Colonic mucosa (tissue), 4 donors: ENCODE measurements at regions not wholly inside any gene's neighbourhood (a gene's known extent, or its start where the extent isn't known, plus 50 kb on each side); places are given as distances from the start of the nearest gene placed in this dataset.

Experiments used
- DNase-seq: peaks from one replicate; pipeline ENCODE4 v3.0.0-alpha.2; 2020
- H3K27ac ChIP-seq: fragments of 200-600 bp; one replicate; pipeline ENCODE4 v1.8.0; 2021
- H3K27me3 ChIP-seq: fragments of 200-600 bp; one replicate; pipeline ENCODE4 v1.8.0; 2021
- H3K36me3 ChIP-seq: fragments of 200-600 bp; one replicate; pipeline ENCODE4 v1.8.0; 2021
- H3K4me1 ChIP-seq: fragments of 200-600 bp; one replicate; pipeline ENCODE4 v1.8.0; 2021; ENCODE audit warnings: mild to moderate bottlenecking
- H3K4me3 ChIP-seq: fragments of 200-600 bp; one replicate; pipeline ENCODE4 v1.8.0; 2021
- H3K9ac ChIP-seq, 2 donors: one replicate each; pipeline ENCODE4 v1.7.0; 2013; ENCODE audit warnings: control low read depth in 2 of 2, low read depth in 2 of 2, low read length in 2 of 2
- H3K9me3 ChIP-seq: fragments of 200-600 bp; one replicate; pipeline ENCODE4 v1.8.0; 2021
- intact Hi-C: fragments of 100-400 bp; cut with DNase I; formaldehyde crosslinking; loops from one replicate; pipeline ENCODE4 v1.14.1; 2022
- TF ChIP-seq, protein P1 (sequence below): fragments of 200-600 bp; IDR thresholded peaks from one replicate; pipeline ENCODE4 v1.8.0; 2022; ENCODE audit warnings: antibody characterized with exemption, mild to moderate bottlenecking
- donor health status: healthy.
- donor health status: DM: no; HTN: no; CAD: no.
- donor health status: DM: no; HTN: no; CAD: no.

GRCh38 chr16:48836067-48836466, 226.1 kb upstream of the N4BP1 start:
- H3K9me3 ChIP-seq: no peaks in the 10 kb centered on the region
- H3K9ac ChIP-seq: no peak overlapping the region
- DNase-seq: no peak
- H3K27ac ChIP-seq: no peak overlapping the region
- H3K4me3 ChIP-seq: no peak overlapping the region
- intact Hi-C loops: no loop called here
- H3K36me3 ChIP-seq: no peaks in the 10 kb centered on the region
- no peaks in the 10 kb centered on the region for H3K27me3 ChIP-seq
- TF ChIP-seq, protein P1, sequence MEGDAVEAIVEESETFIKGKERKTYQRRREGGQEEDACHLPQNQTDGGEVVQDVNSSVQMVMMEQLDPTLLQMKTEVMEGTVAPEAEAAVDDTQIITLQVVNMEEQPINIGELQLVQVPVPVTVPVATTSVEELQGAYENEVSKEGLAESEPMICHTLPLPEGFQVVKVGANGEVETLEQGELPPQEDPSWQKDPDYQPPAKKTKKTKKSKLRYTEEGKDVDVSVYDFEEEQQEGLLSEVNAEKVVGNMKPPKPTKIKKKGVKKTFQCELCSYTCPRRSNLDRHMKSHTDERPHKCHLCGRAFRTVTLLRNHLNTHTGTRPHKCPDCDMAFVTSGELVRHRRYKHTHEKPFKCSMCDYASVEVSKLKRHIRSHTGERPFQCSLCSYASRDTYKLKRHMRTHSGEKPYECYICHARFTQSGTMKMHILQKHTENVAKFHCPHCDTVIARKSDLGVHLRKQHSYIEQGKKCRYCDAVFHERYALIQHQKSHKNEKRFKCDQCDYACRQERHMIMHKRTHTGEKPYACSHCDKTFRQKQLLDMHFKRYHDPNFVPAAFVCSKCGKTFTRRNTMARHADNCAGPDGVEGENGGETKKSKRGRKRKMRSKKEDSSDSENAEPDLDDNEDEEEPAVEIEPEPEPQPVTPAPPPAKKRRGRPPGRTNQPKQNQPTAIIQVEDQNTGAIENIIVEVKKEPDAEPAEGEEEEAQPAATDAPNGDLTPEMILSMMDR: no peak
- H3K4me1 ChIP-seq: no peaks in the 10 kb centered on the region

GRCh38 chr16:48834576-48834975, 224.6 kb upstream of the N4BP1 start:
- Histone ChIP-seq H3K4me3 (no peak overlapping the region), H3K36me3 (no peaks in the 10 kb centered on the region), H3K9ac (no peak overlapping the region), H3K9me3 (no peaks in the 10 kb centered on the region), H3K4me1 (no peaks in the 10 kb centered on the region), H3K27ac (no peak overlapping the region), H3K27me3 (no peaks in the 10 kb centered on the region)
- intact Hi-C loops: no loop called here
- DNase-seq: no peak
- TF ChIP-seq, protein P1: no peak

DNA sequence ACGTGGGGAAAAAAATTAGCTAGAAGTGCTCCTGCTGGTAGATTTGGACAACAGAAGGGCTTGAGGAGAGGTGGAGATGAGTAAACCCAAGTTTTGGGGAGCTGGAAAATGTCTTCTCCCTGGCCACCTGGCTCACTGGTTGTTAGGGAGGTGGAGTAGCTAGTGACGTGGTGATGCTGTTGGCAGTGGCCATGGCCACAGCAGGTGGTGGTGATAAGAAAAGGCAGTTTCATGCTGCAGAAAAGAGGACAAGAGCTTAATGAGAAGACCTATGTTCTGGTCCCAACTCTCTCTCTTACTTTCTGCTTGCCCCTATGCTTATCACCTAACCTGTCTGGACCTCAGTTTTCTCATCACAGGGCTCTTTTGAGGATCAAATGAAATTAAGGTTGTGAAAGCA, 223.5 kb upstream of the N4BP1 start:
- no peaks in the 10 kb centered on the region for H3K27me3 ChIP-seq
- H3K9me3 ChIP-seq: no peaks in the 10 kb centered on the region
- intact Hi-C loops: no loop called here
- no peak overlapping the region for H3K9ac ChIP-seq
- no peak overlapping the region for H3K27ac ChIP-seq
- TF ChIP-seq, protein P1: no peak
- H3K4me1 ChIP-seq: no peaks in the 10 kb centered on the region
- H3K36me3 ChIP-seq: no peaks in the 10 kb centered on the region
- no peak overlapping the region for H3K4me3 ChIP-seq
- DNase-seq: no peak

DNA sequence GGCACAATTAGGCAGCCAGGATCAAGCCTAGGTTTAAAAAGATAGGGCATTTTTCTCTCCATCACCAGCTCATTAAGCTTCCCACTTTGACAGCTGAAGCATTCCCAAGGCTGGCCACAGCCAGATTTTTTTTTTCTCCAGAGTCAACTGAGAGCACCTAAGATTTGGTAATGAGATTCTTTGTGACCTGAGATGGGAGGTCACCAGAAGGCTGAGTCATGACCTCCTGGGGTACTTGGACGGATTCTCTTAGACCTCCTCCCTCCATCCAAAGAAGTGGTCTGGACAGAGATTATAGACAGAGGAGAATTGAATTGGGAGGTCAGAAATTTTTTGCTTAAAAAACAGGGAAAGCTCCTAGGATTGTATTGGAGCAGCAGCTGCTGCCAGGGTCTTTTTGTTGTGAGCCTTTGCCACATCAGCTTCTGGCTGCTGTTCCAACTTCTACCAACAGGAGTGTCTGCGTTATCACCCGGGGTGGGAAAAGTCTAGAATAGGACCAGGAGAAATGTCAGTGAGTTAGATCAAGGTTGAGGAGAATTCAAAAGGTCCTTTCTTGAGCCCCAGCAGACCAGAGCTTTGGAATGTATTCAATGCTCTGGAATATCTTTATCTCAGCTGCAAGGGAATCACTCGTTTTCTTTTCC, 221.2 kb upstream of the N4BP1 start:
- intact Hi-C loops: no loop called here
- TF ChIP-seq, protein P1: no peak
- H3K36me3 ChIP-seq: no peaks in the 10 kb centered on the region
- no peaks in the 10 kb centered on the region for H3K9me3 ChIP-seq
- no peaks in the 10 kb centered on the region for H3K27me3 ChIP-seq
- no peak overlapping the region for H3K9ac ChIP-seq
- no peaks in the 10 kb centered on the region for H3K4me1 ChIP-seq
- DNase-seq: no peak
- H3K4me3 ChIP-seq: no peak overlapping the region
- no peak overlapping the region for H3K27ac ChIP-seq

DNA sequence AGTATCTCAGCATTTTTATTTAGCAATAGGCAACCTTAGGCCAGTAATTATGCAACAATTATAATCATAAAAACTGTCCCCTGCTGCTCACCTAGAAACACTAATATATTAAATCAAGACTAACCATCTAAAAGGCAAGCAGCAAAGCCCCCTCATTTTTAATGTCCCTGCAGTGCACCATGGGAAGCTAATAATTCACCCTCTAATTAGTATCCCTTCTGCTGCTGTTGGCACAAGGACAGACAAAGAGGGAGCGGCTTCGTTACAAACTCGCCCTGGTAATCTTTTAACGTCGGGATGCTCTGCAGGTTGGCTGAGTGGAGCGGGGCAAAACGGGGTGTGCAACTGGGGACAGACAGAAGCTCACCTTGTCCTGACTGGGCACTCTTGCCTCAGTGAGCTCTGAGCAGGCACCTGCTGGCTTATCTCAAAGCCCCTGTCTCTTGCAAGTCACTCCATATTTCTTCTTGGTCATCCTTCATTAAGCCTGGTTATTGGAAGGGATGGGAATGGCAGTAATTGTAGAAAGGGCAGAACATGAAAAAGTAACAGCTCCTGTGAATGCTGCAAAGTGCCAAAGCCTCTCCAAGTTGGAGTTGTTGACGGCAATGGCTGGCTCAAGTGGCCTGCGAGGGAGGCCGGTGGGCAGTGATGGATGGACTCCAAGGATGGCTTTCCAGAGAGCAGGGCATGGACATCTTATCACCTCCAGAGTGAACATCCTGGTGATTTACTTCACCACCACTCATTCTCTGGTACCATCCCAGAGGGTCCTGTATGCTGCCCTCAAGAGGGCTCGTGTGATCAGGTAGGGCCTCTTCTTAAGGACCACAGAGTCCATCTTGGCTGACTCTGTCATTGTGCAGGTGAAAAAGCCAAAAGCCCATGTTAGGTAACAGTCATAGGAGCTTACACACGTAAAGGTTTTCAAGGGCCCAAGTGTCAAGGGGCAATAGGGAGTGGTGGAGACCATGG, 219.6 kb upstream of the N4BP1 start:
- H3K9me3 ChIP-seq: no peaks in the 10 kb centered on the region
- no peak overlapping the region for H3K9ac ChIP-seq
- no peak for DNase-seq
- H3K27ac ChIP-seq: no peak overlapping the region
- no peak overlapping the region for H3K4me3 ChIP-seq
- intact Hi-C loops: no loop called here
- TF ChIP-seq, protein P1: no peak
- no peaks in the 10 kb centered on the region for H3K4me1 ChIP-seq
- no peaks in the 10 kb centered on the region for H3K27me3 ChIP-seq
- no peaks in the 10 kb centered on the region for H3K36me3 ChIP-seq
